ENCODE measurements at regions not wholly inside any gene's neighbourhood (a gene's known extent, or its start where the extent isn't known, plus 50 kb on each side); places are given as distances from the start of the nearest gene placed in this dataset.

DNA sequence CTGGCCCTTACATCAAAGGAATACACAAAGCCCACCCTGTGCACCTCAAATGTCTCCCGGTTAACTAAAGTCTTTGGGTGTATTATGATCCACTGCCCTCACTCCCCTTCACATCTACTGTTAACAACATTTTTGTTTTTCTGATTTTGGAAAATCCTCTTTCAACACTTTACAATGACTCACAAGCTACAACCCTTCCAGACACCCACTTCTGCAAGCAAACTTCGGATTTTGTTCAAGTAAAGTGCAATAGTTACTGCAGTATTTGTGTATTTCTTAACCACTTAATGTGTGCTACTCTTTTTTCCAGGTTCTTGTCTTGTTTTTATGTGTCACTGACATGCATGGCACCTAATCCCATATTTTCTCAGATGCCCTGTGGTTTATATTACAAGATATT lies 101.1 kb downstream of the EDNRB start:
- Histone ChIP-seq H3K27me3 (no peaks in the 10 kb centered on the region), H3K36me3 (no peaks in the 10 kb centered on the region), H3K9me3 (no peaks in the 10 kb centered on the region), H3K27ac (no peak overlapping the region), H3K4me1 (no peaks in the 10 kb centered on the region), H3K4me3 (no peak overlapping the region)
- WGBS, 5 donors, result 59 to 76% (median 67%) methylated on average over 2 of the region's 2 CpGs
- TF ChIP-seq, protein P1, sequence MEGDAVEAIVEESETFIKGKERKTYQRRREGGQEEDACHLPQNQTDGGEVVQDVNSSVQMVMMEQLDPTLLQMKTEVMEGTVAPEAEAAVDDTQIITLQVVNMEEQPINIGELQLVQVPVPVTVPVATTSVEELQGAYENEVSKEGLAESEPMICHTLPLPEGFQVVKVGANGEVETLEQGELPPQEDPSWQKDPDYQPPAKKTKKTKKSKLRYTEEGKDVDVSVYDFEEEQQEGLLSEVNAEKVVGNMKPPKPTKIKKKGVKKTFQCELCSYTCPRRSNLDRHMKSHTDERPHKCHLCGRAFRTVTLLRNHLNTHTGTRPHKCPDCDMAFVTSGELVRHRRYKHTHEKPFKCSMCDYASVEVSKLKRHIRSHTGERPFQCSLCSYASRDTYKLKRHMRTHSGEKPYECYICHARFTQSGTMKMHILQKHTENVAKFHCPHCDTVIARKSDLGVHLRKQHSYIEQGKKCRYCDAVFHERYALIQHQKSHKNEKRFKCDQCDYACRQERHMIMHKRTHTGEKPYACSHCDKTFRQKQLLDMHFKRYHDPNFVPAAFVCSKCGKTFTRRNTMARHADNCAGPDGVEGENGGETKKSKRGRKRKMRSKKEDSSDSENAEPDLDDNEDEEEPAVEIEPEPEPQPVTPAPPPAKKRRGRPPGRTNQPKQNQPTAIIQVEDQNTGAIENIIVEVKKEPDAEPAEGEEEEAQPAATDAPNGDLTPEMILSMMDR (IDR thresholded peaks at IDR 0.05), result no peak
- no peak for TF ChIP-seq EP300 (IDR thresholded peaks at IDR 0.05)
- intact Hi-C loops (cut with DNase I; ENCODE audit: low total_unique reads), result no loop called here
- no peak for DNase-seq

DNA sequence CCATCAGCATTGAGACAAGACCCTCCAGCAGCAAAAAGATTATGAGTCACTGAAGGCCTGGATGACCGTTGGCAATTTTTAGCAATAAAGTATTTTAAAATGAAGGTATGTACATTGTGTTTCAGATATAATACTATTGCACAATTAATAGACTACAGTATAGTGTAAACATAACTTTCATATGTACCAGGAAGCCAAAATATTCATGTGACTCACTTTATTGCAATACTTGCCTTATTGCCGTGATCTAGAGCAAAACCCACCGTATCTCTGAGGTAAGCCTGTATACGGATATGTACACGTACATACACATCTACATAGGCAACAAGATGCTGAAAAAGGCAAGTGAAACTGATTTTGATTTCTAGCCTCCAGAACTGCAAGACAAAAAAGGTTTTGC lies 103.3 kb downstream of the EDNRB start:
- intact Hi-C loops (cut with DNase I; ENCODE audit: low total_unique reads), result no loop called here
- H3K9me3 ChIP-seq, result no peaks in the 10 kb centered on the region
- H3K4me1 ChIP-seq, result no peaks in the 10 kb centered on the region
- H3K27me3 ChIP-seq, result no peaks in the 10 kb centered on the region
- H3K36me3 ChIP-seq, result no peaks in the 10 kb centered on the region
- no peak for DNase-seq
- H3K4me3 ChIP-seq, result no peak overlapping the region
- 79 to 88% (median 82%) methylated on average over 5 of the region's 5 CpGs for WGBS, 5 donors
- TF ChIP-seq POLR2AphosphoS5 (IDR thresholded peaks at IDR 0.05), result no peak
- TF ChIP-seq EP300 (IDR thresholded peaks at IDR 0.05), result no peak
- TF ChIP-seq, protein P1 (IDR thresholded peaks at IDR 0.05), result no peak
- TF ChIP-seq POLR2A (IDR thresholded peaks at IDR 0.05), result no peak
- H3K27ac ChIP-seq, result no peak overlapping the region
